Epithelial cell of proximal tubule (primary cell): ENCODE measurements at regions not wholly inside any gene's neighbourhood (a gene's known extent, or its start where the extent isn't known, plus 50 kb on each side); places are given as distances from the start of the nearest gene placed in this dataset.
"Not testable (repeated sequence)": the region's sequence is repeated elsewhere in the genome, so short reads cannot be mapped to it uniquely, and the experiment has no call there.

ENCODE experiments used
- DNase-seq: peaks from one replicate; pipeline ENCODE4 v3.0.0-alpha.2; 2011; ENCODE audit warnings: low read depth
- H3K4me3 ChIP-seq: 2 replicates; pipeline ENCODE4 v1.5.1; 2011; ENCODE audit warnings: low read depth, mild to moderate bottlenecking, low read length
- TF ChIP-seq, protein P1 (sequence below): conservative IDR thresholded peaks from 2 replicates; pipeline ENCODE4 v1.5.1; 2012; ENCODE audit warnings: low read depth, mild to moderate bottlenecking, low read length

DNA sequence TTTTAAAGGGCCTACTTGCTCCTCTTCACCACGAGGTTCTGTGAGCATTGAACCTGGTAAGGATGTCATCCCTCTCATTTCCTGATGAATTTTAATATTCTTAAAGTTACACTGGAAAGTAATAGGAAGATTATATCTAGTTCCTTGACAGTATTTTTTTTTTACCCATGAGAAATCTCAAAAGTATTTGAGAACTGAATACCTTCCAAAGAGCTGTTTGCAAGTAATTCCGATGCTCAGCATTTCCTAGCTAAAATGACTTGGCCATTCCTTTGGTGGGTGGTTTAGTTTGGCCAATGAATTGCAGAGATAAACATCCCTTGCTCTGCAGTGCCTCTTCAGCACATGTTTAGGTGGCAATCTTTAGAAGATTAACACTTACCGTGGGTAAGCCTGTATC lies 110.2 kb upstream of the WDR1 start:
- no peak for DNase-seq
- TF ChIP-seq, protein P1, sequence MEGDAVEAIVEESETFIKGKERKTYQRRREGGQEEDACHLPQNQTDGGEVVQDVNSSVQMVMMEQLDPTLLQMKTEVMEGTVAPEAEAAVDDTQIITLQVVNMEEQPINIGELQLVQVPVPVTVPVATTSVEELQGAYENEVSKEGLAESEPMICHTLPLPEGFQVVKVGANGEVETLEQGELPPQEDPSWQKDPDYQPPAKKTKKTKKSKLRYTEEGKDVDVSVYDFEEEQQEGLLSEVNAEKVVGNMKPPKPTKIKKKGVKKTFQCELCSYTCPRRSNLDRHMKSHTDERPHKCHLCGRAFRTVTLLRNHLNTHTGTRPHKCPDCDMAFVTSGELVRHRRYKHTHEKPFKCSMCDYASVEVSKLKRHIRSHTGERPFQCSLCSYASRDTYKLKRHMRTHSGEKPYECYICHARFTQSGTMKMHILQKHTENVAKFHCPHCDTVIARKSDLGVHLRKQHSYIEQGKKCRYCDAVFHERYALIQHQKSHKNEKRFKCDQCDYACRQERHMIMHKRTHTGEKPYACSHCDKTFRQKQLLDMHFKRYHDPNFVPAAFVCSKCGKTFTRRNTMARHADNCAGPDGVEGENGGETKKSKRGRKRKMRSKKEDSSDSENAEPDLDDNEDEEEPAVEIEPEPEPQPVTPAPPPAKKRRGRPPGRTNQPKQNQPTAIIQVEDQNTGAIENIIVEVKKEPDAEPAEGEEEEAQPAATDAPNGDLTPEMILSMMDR, result no peak
- H3K4me3 ChIP-seq, result no peak overlapping the region

DNA sequence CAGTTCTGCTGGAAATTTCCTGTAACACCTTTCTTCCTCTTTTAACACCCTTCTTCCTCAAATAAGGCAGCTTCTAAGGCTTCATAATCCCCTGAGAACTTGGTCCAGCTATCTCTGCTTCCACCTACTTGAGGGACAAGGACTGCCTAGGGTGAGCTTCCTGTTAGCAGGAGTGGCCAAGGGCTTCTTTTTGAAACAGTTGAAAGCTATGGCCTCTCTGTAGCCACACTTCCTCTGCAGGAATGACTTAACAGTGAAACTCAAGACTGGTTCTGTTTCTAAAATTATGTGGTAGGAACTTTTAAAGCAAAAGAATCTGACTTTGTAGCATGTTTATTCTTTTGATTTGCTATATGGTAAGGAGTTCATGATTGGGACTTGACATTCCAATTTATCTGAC lies 108.5 kb upstream of the WDR1 start:
- TF ChIP-seq, protein P1, result no peak
- no peak for DNase-seq
- no peak overlapping the region for H3K4me3 ChIP-seq

DNA sequence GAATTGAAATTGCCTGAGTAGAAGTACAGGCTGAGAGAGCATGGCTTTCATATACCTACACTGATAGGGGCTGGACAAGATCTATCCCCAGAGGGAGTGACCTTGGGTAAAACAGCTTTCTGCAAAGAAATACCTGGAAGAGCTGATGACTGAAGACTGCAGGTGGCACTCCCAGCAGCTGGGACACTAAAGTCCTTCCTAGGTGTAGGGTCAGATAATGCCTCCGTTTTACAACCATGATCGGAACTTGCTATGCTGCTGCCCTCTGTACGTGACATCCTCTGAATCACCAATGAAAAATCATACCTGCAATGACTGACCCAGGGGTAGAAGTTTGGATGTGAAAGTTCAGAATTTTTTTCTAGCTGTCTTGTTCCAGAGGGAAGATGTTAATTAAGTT lies 107.2 kb upstream of the WDR1 start:
- no peak overlapping the region for H3K4me3 ChIP-seq
- TF ChIP-seq, protein P1, result no peak
- no peak for DNase-seq

DNA sequence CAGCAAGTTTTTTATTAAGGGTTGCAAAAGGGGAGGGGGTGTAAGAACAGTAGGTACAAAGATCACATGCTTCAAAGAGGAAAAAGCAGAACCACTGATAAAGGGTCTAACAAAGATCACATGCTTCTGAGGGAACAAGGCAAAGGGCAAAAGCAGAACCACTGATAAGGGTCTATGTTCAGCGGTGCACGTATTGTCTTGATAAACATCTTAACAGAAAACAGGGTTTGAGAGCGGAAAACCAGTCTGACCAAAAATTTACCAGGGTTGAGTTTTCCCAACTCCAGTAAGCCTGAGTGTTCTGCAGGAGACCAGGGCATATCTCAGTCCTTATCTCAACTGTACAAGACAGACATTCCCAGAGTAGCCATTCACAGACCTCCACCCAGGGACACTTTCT lies 96.9 kb upstream of the WDR1 start:
- DNase-seq, H3K4me3 ChIP-seq: not testable (repeated sequence)

DNA sequence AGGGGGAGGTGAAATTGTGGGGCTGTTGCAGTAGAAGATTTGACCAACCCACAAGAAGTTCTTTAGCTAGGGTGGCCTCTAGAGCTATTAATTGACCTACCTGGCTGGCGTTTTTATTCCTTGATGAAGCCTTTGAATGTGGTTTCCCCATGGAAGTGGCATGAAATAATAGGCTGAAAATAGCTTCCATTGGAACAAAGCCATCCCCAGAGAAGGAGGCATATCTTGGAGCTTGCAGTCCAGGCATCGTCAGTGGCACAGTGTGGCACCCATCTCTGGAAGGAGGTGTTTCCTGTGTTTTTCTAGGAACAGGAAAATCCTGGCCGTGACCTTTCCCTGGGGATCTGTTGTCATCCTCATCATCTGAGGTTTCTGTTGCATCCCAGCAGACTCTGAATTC lies 96.3 kb upstream of the WDR1 start:
- H3K4me3 ChIP-seq, result no peak overlapping the region
- no peak for DNase-seq
- TF ChIP-seq, protein P1, result no peak

DNA sequence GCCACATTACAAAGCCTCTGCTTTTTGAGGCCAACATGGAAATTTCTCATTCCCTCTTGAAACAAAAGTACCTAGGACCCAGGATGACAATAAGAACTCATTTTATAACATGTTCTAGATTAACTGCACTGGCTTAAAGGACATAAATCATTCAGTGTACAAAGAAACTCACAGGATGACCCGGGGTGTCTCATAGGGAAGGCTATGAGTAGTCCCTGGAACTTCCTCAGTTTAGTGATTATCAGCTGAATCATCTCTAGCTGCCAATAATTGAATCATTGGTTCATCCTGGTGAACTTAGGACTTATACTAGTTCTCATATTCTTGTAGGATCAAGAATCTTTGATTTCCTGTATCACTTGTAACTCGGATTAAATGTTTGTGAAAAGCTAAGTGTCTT lies 95.8 kb upstream of the WDR1 start:
- H3K4me3 ChIP-seq, result no peak overlapping the region
- TF ChIP-seq, protein P1, result no peak
- DNase-seq, result peak; percentile 13

DNA sequence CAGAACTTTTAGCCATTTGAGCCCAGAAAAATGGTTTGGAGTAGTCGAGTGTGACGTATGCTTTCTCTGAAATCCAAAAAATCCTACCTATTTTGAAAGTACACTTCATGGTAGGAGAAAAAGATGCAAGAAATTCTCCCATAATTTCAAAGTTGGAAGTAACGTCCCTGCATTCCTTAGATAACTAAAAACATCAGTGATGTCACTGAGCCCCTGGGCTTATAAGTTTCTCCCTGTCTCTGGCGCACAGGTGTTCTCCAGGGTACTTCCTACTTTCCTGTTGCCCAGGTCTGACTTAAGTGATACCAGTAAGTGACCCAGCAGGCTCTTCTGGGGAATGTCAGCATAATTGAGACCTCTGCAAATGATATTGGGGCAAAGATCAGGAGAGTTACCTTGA lies 90.5 kb upstream of the WDR1 start:
- TF ChIP-seq, protein P1, result no peak

DNA sequence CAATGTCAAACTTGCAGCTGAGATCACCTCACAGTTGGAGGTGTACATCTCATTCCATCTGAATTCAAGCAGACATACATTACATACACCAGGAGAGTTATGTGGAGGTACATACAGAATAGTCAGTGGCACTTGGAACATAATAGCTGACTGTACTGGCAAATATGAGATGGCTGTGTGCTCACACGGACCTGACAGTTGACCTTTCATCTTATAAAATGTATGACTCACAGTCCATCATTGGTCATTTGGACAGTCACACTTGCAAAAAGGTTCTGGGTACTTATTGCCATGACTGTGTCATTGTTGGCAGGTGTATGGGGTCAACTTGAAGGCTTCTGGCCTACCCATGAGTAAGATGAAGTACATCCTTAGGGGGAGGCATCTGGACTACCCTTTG lies 88.6 kb upstream of the WDR1 start:
- H3K4me3 ChIP-seq, result no peak overlapping the region
- TF ChIP-seq, protein P1, result no peak
- DNase-seq, result no peak

More for the DNA sequence above, 90.5 kb upstream of the WDR1 start:
- no peak for DNase-seq
- no peak overlapping the region for H3K4me3 ChIP-seq
